Esophagus squamous epithelium (tissue), 4 donors: ENCODE measurements at regions not wholly inside any gene's neighbourhood (a gene's known extent, or its start where the extent isn't known, plus 50 kb on each side); places are given as distances from the start of the nearest gene placed in this dataset.

Experiments
- POLR2A ChIP-seq, 4 donors: fragments of 450-650 bp; IDR thresholded peaks; one replicate each; pipeline ENCODE4 v1.6.1; 2017; ENCODE audit warnings: antibody characterized with exemption in 4 of 4, mild to moderate bottlenecking in 4 of 4, moderate library complexity in 3 of 4
- TF ChIP-seq, protein P1 (sequence below), 6 experiments: fragments of 450-650 bp in 4 of 6; fragments of 200-600 bp in 2 of 6; sonication (generic) in 2 of 6; IDR thresholded peaks; one replicate each; pipeline ENCODE4 v1.5.1; 2016 to 2019; ENCODE audit warnings: antibody characterized with exemption in 6 of 6, mild to moderate bottlenecking in 4 of 6, moderate library complexity in 4 of 6

DNA sequence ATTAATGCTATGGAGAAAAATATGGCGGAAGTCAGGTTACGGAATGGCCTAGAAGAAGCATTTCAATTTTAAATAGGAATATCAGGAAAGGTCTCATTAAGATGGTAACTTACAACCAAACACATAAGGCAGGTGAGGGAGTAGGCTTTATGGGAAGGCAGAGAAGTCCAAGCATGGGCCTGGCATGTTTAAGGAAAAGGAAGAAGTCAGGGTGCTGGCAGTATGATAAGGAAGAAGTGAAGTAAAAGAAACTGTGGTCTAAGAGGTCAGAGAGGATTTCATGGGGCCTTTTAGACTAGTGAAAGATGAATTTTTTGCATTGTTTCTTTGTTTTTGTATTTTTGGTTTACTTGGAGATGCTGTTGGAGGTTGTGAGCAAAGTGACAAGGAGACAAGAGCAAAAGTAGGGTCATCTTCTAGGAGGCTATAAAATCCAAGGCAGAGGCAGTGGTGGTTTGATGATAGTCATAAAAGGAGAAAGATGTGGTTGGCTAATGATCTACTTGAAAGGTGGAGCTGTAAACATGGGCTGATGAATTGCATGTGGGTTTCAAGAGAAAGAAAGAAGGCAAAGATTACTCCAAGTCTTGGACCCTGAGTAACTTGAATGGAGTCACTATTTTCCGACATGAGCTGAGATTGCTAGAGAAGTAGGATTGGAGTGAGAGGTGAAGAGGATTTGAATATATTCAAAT, 354.3 kb downstream of the GPD2 start:
- TF ChIP-seq POLR2A (IDR thresholded peaks at IDR 0.05): no peak
- TF ChIP-seq, protein P1, sequence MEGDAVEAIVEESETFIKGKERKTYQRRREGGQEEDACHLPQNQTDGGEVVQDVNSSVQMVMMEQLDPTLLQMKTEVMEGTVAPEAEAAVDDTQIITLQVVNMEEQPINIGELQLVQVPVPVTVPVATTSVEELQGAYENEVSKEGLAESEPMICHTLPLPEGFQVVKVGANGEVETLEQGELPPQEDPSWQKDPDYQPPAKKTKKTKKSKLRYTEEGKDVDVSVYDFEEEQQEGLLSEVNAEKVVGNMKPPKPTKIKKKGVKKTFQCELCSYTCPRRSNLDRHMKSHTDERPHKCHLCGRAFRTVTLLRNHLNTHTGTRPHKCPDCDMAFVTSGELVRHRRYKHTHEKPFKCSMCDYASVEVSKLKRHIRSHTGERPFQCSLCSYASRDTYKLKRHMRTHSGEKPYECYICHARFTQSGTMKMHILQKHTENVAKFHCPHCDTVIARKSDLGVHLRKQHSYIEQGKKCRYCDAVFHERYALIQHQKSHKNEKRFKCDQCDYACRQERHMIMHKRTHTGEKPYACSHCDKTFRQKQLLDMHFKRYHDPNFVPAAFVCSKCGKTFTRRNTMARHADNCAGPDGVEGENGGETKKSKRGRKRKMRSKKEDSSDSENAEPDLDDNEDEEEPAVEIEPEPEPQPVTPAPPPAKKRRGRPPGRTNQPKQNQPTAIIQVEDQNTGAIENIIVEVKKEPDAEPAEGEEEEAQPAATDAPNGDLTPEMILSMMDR (IDR thresholded peaks at IDR 0.05): no peak
